ENCODE measurements at regions not wholly inside any gene's neighbourhood (a gene's known extent, or its start where the extent isn't known, plus 50 kb on each side); places are given as distances from the start of the nearest gene placed in this dataset.

GRCh38 chr3:28738425-28738824 lies 389.8 kb upstream of the AZI2 start:
- DNase-seq (ENCODE audit: low spot score) = no peak

- DNase-seq (ENCODE audit: low spot score) = no peak
Measured at GRCh38 chr3:28739647-28740046, 391.0 kb upstream of the AZI2 start.

GRCh38 chr3:28743271-28743670 lies 394.6 kb upstream of the AZI2 start:
- no peak for DNase-seq (ENCODE audit: low spot score)

DNA sequence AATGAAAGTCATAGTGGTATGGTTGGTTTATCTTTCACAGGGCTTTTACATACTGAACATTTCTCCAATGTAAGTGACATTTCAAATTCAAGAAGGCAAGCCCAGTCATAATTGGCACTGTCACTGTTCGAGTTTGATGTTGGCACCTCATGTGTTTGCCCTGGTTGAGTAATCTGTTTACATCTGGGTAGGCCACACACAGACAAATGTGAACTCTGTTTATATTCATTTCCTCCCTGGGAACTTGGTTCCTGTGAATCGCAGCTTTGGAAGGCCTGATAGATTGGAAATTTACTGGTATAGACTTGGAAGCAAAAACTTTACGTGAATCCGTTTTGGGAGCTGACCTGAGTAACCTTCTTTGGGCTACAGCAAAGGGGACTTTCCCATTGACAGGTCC lies 395.2 kb upstream of the AZI2 start:
- no peak for DNase-seq (ENCODE audit: low spot score)

DNA sequence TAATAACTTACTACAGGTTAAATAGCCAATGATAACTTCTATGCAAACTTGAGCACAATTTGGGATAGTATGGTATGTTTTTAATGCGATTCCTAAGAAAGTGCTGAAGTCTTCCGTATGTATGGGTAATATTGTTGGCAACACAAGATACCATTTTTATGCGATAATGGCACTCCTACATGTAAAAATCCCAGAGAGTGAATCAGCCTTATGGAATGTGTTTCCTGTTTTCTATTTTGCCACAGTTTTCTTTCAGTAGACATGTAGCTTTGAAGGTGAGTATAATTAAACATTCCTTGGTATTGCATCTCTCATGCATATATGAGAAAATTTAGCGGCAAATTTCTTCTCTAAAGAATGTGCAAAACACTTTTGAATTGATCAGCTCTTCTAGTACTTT lies 396.8 kb upstream of the AZI2 start:
- DNase-seq (ENCODE audit: low spot score) = no peak

DNA sequence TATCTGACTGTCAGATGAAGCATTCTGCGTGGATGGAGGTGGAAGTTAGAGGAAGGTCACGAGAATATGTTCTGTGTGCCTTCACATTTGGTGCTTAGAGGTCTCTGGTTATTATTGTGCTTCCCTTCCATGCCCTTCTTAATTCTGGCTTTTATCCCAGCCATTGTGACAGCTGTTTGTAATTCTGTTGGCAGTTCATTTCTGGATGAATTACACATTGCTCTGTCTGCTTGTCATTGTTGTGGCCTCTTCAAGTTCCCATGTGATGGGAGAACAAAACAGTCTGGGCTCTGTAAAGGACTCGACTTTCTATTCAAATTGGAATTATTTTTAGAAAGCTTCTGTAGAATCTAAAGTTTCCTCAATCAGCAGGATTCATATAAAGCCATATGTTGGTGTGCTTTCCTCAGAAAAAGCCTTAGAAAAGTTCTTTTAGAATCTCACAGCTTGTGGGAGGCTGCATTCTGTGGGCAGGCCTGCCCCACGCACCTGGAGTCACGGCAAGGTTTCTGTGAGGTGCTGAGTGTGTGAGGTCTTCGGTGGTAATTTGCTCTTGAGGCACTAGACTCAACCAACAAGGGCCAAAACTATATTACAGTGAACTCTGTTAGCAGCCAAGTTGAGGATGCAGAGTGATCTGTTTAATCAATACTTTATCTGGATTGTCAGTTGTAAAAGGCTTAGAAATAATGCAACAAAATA lies 397.4 kb upstream of the AZI2 start:
- DNase-seq (ENCODE audit: low spot score) = no peak

DNA sequence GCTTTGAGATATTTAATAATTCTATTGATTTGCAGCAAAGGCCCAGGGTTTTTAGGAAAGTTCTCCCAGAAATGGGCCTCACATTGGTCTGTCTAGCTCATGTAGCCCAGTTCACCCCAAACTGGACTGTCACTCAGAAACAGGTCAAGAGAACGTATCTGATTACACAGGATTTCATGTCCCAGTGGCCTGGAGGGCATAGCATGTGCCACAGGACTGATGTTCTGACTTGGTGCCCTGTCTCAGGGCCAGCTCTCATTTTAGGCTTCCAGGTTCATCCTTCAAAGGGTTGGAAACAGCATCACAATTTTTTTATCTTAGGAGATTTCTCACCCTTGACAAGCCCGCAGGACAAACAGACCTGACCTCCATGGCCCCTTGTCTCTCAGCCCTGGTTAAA lies 398.4 kb upstream of the AZI2 start:
- no peak for DNase-seq (ENCODE audit: low spot score)

GRCh38 chr3:28751864-28752263 lies 403.2 kb upstream of the AZI2 start:
- no peak for DNase-seq (ENCODE audit: low spot score)

GRCh38 chr3:28752290-28752689 lies 403.7 kb upstream of the AZI2 start:
- DNase-seq (ENCODE audit: low spot score) = no peak

DNA sequence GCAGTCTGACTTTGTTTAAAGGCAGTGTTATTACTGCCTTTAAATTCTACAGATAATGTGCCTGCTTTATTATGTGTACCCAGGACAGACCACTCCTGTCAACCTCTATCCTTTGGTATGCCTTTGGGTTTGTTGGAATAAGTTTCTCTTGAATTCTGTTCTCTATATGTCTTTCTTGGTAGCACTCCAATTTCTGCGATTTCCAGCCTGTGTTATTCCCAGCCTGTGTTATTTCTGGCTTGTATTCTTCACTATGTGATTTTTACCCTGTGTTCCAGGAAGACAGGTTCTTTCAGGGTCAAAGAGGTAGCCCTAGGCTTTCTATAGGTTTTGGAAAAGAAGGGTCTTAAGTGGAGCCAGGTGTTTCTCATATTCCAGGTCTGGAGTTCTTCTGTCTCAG lies 407.4 kb upstream of the AZI2 start:
- no peak for DNase-seq (ENCODE audit: low spot score)

- no peak for DNase-seq (ENCODE audit: low spot score)
Measured at GRCh38 chr3:28758115-28758514, 409.5 kb upstream of the AZI2 start.

DNA sequence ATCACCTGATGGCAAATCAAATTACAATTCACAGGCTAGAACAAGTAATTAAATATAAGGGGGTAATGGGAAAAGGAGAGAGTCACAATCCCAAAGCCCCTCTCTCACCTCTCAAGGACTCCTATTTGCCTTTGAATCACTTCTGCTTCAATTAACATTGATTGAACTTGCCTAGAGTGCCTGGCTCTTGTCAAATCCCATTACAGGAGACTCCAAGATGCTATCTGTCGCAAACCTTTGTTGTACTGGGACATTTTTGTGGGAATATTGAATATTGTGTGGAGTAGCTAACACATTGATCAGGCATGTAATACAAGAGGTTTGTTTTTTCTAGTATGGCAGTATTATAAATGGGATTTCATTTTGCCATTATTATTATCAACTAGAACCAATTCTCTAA lies 412.8 kb upstream of the AZI2 start:
- no peak for DNase-seq (ENCODE audit: low spot score)

DNA sequence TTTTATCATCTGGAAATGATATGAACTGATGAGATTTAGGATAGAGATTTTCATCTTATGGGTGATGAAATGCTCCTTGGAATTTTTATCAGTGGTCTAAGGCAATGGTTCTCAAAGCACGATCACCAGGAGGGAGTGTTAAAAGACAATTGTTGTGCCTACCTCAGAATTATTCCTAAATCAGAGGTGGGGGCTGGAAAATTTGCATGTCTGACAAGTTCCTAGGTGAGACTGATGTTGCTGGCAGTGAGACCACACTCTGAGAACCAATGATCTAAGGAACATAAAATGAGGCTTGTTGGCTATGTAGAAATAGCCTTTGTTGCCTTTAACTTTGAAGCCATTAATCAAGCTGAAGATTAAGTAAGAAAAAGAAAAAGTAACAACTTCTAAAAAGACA lies 416.6 kb upstream of the AZI2 start:
- no peak for DNase-seq (ENCODE audit: low spot score)

- no peak for DNase-seq (ENCODE audit: low spot score)
Measured at GRCh38 chr3:28768439-28768838, 419.8 kb upstream of the AZI2 start.

DNA sequence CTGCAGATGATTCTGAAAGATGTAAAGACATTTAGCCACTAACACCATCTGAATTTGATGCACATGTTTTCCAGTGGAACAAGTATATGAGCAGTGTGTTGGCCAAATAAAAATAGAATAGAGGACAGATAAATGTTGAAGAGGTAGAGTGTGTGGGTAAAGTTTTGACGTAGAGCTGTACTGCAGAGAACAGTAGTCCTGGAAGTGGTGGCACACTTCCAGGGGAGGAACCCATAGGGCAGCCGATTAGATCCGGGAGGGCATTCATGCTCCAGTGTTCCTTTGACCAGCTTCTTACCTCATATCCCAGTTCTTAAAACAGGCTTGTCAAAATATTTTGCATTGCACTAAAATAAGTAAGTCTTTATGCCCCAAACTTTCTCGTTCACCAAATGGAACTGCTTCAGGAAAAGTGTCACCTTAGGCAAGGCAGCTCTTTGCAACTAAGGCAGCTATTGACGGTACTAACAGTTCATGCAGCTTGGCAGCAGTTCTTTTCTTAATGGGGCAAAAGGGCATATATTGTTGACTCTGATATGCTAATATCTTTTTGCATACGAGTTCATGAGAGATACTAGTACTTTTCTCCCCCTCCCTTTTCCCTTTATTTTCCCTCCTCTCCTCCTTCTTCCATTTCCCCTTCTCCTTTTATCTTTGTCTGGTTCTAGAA lies 429.3 kb upstream of the AZI2 start:
- DNase-seq (ENCODE audit: low spot score) = no peak

- DNase-seq (ENCODE audit: low spot score) = no peak
Measured at GRCh38 chr3:28780480-28780879, 431.9 kb upstream of the AZI2 start.

- DNase-seq (ENCODE audit: low spot score) = no peak
Measured at GRCh38 chr3:28781053-28781452, 432.4 kb upstream of the AZI2 start.

- no peak for DNase-seq (ENCODE audit: low spot score)
Measured at GRCh38 chr3:28786446-28786845, 437.8 kb upstream of the AZI2 start.

- DNase-seq (ENCODE audit: low spot score) = no peak
Measured at GRCh38 chr3:28788571-28788970, 439.9 kb upstream of the AZI2 start.

DNA sequence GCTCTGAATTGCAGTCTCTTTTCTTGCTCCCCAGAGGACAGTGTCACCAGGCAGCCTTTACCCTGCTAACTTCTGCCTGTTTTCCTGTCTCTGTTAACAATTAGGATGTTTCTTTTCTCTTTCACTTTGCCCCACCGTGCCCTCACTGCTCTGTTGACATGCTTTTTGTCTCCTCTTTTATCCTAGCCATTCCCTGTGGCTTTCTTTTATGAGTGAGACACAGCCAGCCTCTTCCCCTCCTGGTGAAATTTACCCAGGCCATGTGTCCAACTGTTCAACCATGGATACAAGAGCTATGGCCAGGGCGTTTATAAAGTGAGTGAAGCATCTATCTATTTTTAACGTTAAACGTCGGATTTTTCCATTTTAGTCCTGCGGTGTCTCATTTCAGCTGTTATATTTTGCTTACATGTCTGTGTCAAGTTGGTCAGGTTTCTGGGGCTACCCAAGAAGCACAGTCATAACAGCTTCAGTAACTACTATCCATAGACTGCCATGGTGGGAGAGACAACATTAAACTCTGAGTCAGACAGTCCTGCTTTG lies 443.2 kb upstream of the AZI2 start:
- DNase-seq (ENCODE audit: low spot score) = no peak

DNA sequence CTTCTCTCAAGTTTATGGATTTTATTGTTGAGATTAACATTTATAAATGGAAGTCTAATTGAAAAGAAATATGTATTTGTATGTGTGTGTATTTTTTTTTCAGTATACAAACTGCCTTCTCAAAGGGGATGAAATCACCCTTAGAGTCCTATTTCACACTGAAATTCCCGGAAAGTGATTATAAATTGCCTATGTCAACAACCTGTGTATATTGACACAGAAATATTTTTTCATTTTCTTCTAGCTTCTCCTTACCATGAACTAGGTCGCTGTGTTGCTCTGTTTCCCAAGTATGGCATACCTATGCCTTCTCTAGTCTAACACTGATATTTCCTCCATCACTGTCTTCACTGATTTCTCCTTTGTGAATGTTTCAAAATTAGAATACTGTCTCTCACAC lies 444.0 kb upstream of the AZI2 start:
- DNase-seq (ENCODE audit: low spot score) = no peak

- DNase-seq (ENCODE audit: low spot score) = no peak
Measured at GRCh38 chr3:28799084-28799483, 450.5 kb upstream of the AZI2 start.

- DNase-seq (ENCODE audit: low spot score) = no peak
Measured at GRCh38 chr3:28800203-28800602, 451.6 kb upstream of the AZI2 start.

- DNase-seq (ENCODE audit: low spot score) = no peak
Measured at GRCh38 chr3:28808068-28808467, 459.4 kb upstream of the AZI2 start.

All from CD4-positive, alpha-beta T cell treated with Interleukin-2 at 100 ng/mL for 4 hours (primary cell).